OCI-LY7 (cell line): ENCODE measurements at regions not wholly inside any gene's neighbourhood (a gene's known extent, or its start where the extent isn't known, plus 50 kb on each side); places are given as distances from the start of the nearest gene placed in this dataset.

Experiments used
- BruUV-seq: library from RNA; stranded (reverse); fragments of 400-500 nt; replicated peaks from 2 replicates; lab custom pipeline; 2021; lab: Mats Ljungman, UMichigan
- CTCF ChIA-PET: fragments of 300-600 bp; sonication (Branson Sonifier 250); formaldehyde crosslinking; loops from one replicate; lab custom pipeline; 2022; ENCODE audit warnings: antibody characterized with exemption; ENCODE audit not compliant: unreplicated experiment; lab: Charles Lee
- POLR2A ChIA-PET: fragments of 300-600 bp; sonication (Branson Sonifier 250); formaldehyde crosslinking; loops from one replicate; lab custom pipeline; 2022; ENCODE audit warnings: antibody characterized with exemption; lab: Charles Lee
- DNase-seq: peaks from one replicate; pipeline ENCODE4 v3.0.0-alpha.2; 2015; ENCODE audit warnings: low spot score
- H2AFZ ChIP-seq: fragments of 200-600 bp; sonication (generic), shearing (Covaris generic); 2 replicates; pipeline ENCODE4 v1.6.1; 2014; ENCODE audit warnings: mild to moderate bottlenecking, antibody characterized with exemption, low read length, moderate library complexity
- H3K27ac ChIP-seq: fragments of 200-600 bp; sonication (generic); 2 replicates; pipeline ENCODE4 v1.5.1; 2014; ENCODE audit warnings: mixed run types, low read depth, mild to moderate bottlenecking, moderate library complexity, low read length, inconsistent platforms; ENCODE audit not compliant: poor library complexity, severe bottlenecking
- H3K36me3 ChIP-seq: fragments of 200-600 bp; sonication (generic); 2 replicates; pipeline ENCODE4 v1.6.1; 2014; ENCODE audit warnings: mild to moderate bottlenecking, antibody characterized with exemption, low read length, moderate library complexity, mixed read lengths; ENCODE audit not compliant: insufficient read depth
- H3K4me1 ChIP-seq: fragments of 200-600 bp; sonication (generic); 2 replicates; pipeline ENCODE4 v1.5.1; 2014; ENCODE audit warnings: mild to moderate bottlenecking, low read length; ENCODE audit not compliant: insufficient read depth, poor library complexity, severe bottlenecking
- H3K4me2 ChIP-seq: fragments of 200-600 bp; sonication (generic); 2 replicates; pipeline ENCODE4 v1.6.1; 2014; ENCODE audit warnings: mild to moderate bottlenecking, low read length
- H3K4me3 ChIP-seq: fragments of 200-600 bp; sonication (generic); 2 replicates; pipeline ENCODE4 v1.5.1; 2014; ENCODE audit warnings: mild to moderate bottlenecking, low read depth, low read length; ENCODE audit not compliant: poor library complexity, severe bottlenecking
- H3K79me2 ChIP-seq: fragments of 200-600 bp; sonication (generic); 2 replicates; pipeline ENCODE4 v1.6.1; 2016; ENCODE audit warnings: low read depth, mild to moderate bottlenecking, low read length, moderate library complexity, mixed read lengths; ENCODE audit not compliant: insufficient read depth
- H3K9me2 ChIP-seq: fragments of 200-600 bp; sonication (generic); 2 replicates; pipeline ENCODE4 v1.6.1; 2016; ENCODE audit warnings: mild to moderate bottlenecking, low read length, mixed read lengths; ENCODE audit not compliant: insufficient read depth
- H3K9me3 ChIP-seq: fragments of 200-600 bp; sonication (generic); 2 replicates; pipeline ENCODE4 v1.6.1; 2014; ENCODE audit warnings: mild to moderate bottlenecking, mixed run types, low read length, mixed read lengths
- H4K20me1 ChIP-seq: fragments of 200-600 bp; sonication (generic); 2 replicates; pipeline ENCODE4 v1.6.1; 2014; ENCODE audit warnings: mild to moderate bottlenecking, antibody characterized with exemption, low read length, moderate library complexity, mixed read lengths; ENCODE audit not compliant: insufficient read depth
- EZH2phosphoT487 ChIP-seq: fragments of 200-600 bp; sonication (generic); IDR thresholded peaks from 2 replicates; pipeline ENCODE4 v1.6.1; 2018; ENCODE audit warnings: low read depth, borderline replicate concordance, mild to moderate bottlenecking, mixed run types, antibody characterized with exemption, low read length, moderate library complexity, mixed read lengths
- intact Hi-C: fragments of 100-400 bp; cut with micrococcal nuclease; formaldehyde crosslinking; loops from one replicate; pipeline ENCODE4 v1.10.0; 2022; ENCODE audit not compliant: unreplicated experiment
- TF ChIP-seq, protein P1 (sequence below): fragments of 200-600 bp; sonication (generic); conservative IDR thresholded peaks from 2 replicates; pipeline ENCODE4 v1.5.1; 2014; ENCODE audit warnings: mild to moderate bottlenecking, antibody characterized with exemption, low read length, moderate library complexity, mixed read lengths

DNA sequence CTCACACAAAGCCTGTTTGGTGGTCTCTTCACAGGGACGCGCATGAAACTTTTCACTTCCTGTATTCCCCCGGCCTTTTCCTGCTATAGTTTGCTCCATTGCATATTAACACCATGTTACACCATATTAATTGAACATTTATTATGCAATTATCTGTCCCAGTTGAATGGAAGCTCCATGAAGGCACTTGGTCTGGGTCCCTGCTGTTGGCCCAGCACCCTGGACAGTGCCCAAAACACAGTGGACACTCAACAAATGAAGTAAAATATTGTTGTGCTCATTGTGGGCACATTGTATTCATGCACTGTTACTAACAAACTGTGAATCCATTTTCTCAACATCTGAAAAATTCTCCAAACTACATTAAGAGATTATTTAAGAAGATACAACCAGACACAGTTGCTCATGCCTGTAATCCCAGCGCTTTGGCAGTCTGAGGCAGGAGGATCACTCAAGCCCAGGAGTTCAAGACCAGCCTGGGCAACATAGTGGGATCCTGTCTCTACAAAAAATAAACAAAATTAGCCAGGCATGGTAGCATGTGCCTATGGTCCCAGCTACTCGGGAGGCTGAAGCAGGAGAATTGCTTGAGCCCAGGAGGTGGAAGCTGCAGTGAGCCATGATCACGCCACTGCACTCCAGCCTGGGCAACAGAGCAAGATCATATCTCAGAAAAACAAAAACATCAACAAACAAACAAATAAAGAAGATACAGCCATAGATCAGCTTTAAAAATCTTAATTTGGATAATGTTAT is 292.7 kb upstream of the TENM3 start:
- Histone ChIP-seq H3K9me3 (no peaks in the 10 kb centered on the region), H3K9me2 (no peaks in the 10 kb centered on the region), H3K4me3 (no peak overlapping the region), H3K79me2 (no peaks in the 10 kb centered on the region), H2AFZ (no peak overlapping the region), H3K27ac (no peak overlapping the region), H3K4me1 (no peaks in the 10 kb centered on the region), H4K20me1 (no peaks in the 10 kb centered on the region), H3K36me3 (no peaks in the 10 kb centered on the region), H3K4me2 (no peak overlapping the region)
- intact Hi-C loops, result no loop called here
- no TSS peak for BruUV-seq
- no peak for DNase-seq
- POLR2A ChIA-PET, result interaction anchor here (0.6 kb wide), 1 partner anchor 29 kb away, joined by 5 read pairs; no protein-coding TSS in a partner anchor
- TF ChIP-seq EZH2phosphoT487, result no peak
- TF ChIP-seq, protein P1, sequence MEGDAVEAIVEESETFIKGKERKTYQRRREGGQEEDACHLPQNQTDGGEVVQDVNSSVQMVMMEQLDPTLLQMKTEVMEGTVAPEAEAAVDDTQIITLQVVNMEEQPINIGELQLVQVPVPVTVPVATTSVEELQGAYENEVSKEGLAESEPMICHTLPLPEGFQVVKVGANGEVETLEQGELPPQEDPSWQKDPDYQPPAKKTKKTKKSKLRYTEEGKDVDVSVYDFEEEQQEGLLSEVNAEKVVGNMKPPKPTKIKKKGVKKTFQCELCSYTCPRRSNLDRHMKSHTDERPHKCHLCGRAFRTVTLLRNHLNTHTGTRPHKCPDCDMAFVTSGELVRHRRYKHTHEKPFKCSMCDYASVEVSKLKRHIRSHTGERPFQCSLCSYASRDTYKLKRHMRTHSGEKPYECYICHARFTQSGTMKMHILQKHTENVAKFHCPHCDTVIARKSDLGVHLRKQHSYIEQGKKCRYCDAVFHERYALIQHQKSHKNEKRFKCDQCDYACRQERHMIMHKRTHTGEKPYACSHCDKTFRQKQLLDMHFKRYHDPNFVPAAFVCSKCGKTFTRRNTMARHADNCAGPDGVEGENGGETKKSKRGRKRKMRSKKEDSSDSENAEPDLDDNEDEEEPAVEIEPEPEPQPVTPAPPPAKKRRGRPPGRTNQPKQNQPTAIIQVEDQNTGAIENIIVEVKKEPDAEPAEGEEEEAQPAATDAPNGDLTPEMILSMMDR, result no peak
- CTCF ChIA-PET, result no interaction called here

DNA sequence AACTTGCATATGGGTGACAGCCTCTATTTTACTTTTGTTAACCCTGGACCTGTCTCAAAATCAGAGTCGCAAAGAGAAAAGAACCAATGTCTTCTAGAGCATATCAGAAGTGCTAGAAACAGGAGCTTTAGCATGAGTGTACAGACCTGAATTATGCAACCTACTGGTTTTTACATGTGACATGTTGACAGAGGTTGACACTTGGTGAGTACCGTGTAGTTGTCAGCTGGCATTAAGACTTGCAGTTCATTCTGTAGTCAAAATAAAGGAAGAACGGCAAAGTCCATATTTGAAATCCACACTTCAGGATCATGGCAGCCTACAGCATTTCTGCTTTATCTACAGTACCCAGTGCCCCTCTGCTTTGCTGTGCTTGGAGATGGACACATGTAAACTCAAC is 291.9 kb upstream of the TENM3 start:
- no TSS peak for BruUV-seq
- no peaks in the 10 kb centered on the region for H4K20me1 ChIP-seq
- H3K27ac ChIP-seq, result no peak overlapping the region
- CTCF ChIA-PET, result no interaction called here
- H3K79me2 ChIP-seq, result no peaks in the 10 kb centered on the region
- no peak overlapping the region for H3K4me3 ChIP-seq
- no peak overlapping the region for H2AFZ ChIP-seq
- no peaks in the 10 kb centered on the region for H3K4me1 ChIP-seq
- H3K9me3 ChIP-seq, result no peaks in the 10 kb centered on the region
- no peak for TF ChIP-seq EZH2phosphoT487
- TF ChIP-seq, protein P1, result no peak
- POLR2A ChIA-PET, result interaction anchor here (0.6 kb wide), 1 partner anchor 28 kb away, joined by 5 read pairs; no protein-coding TSS in a partner anchor
- H3K36me3 ChIP-seq, result no peaks in the 10 kb centered on the region
- no peaks in the 10 kb centered on the region for H3K9me2 ChIP-seq
- DNase-seq, result no peak
- intact Hi-C loops, result no loop called here
- no peak overlapping the region for H3K4me2 ChIP-seq

DNA sequence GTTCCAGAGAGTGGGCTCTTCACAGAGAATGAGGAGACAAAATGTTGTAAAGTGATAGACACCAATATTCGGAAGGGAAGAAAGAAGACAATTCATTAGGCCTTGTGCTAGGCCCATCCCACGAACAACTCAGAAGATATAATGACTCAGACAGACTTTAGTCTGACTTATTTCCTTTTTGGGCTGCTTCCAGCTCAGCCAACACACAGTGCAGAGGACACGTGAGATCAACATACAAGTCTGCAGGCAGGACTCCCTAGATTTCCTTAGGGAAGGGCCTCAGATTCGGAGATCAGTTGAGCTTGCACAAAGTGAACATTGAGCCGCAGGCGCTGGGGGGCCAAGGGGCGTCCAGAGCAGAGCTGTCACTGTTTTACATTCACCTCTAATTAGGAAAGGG is 290.7 kb upstream of the TENM3 start:
- no peaks in the 10 kb centered on the region for H3K4me1 ChIP-seq
- no peaks in the 10 kb centered on the region for H4K20me1 ChIP-seq
- no peaks in the 10 kb centered on the region for H3K36me3 ChIP-seq
- H3K4me2 ChIP-seq, result no peak overlapping the region
- no TSS peak for BruUV-seq
- no peak overlapping the region for H3K27ac ChIP-seq
- H3K4me3 ChIP-seq, result no peak overlapping the region
- ChIA-PET POLR2A (no interaction called here), CTCF (no interaction called here)
- H2AFZ ChIP-seq, result no peak overlapping the region
- DNase-seq, result no peak
- TF ChIP-seq, protein P1, result no peak
- no peak for TF ChIP-seq EZH2phosphoT487
- no peaks in the 10 kb centered on the region for H3K79me2 ChIP-seq
- no peaks in the 10 kb centered on the region for H3K9me3 ChIP-seq
- H3K9me2 ChIP-seq, result no peaks in the 10 kb centered on the region
- intact Hi-C loops, result no loop called here
